Astrocyte (in vitro differentiated cells and primary cell): ENCODE measurements at regions not wholly inside any gene's neighbourhood (a gene's known extent, or its start where the extent isn't known, plus 50 kb on each side); places are given as distances from the start of the nearest gene placed in this dataset.
"Not testable (repeated sequence)": the region's sequence is repeated elsewhere in the genome, so short reads cannot be mapped to it uniquely, and the experiment has no call there.

Experiments
- DNase-seq: peaks from one replicate; pipeline ENCODE4 v3.0.0-alpha.2; 2010; ENCODE audit warnings: low read depth
- FAIRE-seq: peaks from 2 replicates; lab custom pipeline; 2011; peaks lifted over from hg19 to GRCh38; lab: Jason Lieb, UNC
- H2AFZ ChIP-seq: 2 replicates; pipeline ENCODE4 v1.6.0; 2012; ENCODE audit warnings: low read depth, low read length, inconsistent platforms
- H3K27ac ChIP-seq: 2 replicates; pipeline ENCODE4 v1.5.1; 2011; ENCODE audit warnings: low read depth, low read length, inconsistent platforms
- H3K27me3 ChIP-seq: 2 replicates; pipeline ENCODE4 v1.6.0; 2011; ENCODE audit warnings: low read length, inconsistent platforms; ENCODE audit not compliant: insufficient read depth
- H3K36me3 ChIP-seq: 2 replicates; pipeline ENCODE4 v1.5.1; 2011; ENCODE audit warnings: low read length, inconsistent platforms; ENCODE audit not compliant: insufficient read depth
- H3K4me1 ChIP-seq: 2 replicates; pipeline ENCODE4 v1.5.1; 2011; ENCODE audit warnings: low read length, inconsistent platforms; ENCODE audit not compliant: insufficient read depth
- H3K4me2 ChIP-seq: 2 replicates; pipeline ENCODE4 v1.6.0; 2012; ENCODE audit warnings: low read length, inconsistent platforms
- H3K4me3 ChIP-seq: 2 replicates; pipeline ENCODE4 v1.5.1; 2011; ENCODE audit warnings: low read depth, mild to moderate bottlenecking, low read length, inconsistent platforms; ENCODE audit not compliant: insufficient read depth
- H3K79me2 ChIP-seq: 2 replicates; pipeline ENCODE4 v1.6.0; 2012; ENCODE audit warnings: mild to moderate bottlenecking, low read length, inconsistent platforms; ENCODE audit not compliant: insufficient read depth
- H3K9ac ChIP-seq: 2 replicates; pipeline ENCODE4 v1.6.0; 2012; ENCODE audit warnings: mild to moderate bottlenecking, low read length, inconsistent platforms
- H3K9me3 ChIP-seq: 2 replicates; pipeline ENCODE4 v1.5.1; 2012; ENCODE audit warnings: low read depth, mild to moderate bottlenecking, low read length, inconsistent platforms; ENCODE audit not compliant: insufficient read depth
- H4K20me1 ChIP-seq: 2 replicates; pipeline ENCODE4 v1.6.0; 2012; ENCODE audit warnings: low read length, inconsistent platforms; ENCODE audit not compliant: insufficient read depth
- H3K27ac Mint-ChIP-seq: one replicate; pipeline ENCODE4 v1.8.0; 2021; ENCODE audit warnings: mild to moderate bottlenecking, mixed read lengths; ENCODE audit not compliant: unreplicated experiment
- H3K27me3 Mint-ChIP-seq: one replicate; pipeline ENCODE4 v1.8.0; 2021; ENCODE audit warnings: low read depth, mixed read lengths; ENCODE audit not compliant: unreplicated experiment
- H3K36me3 Mint-ChIP-seq: one replicate; pipeline ENCODE4 v1.8.0; 2021; ENCODE audit warnings: low read depth, mixed read lengths; ENCODE audit not compliant: unreplicated experiment
- H3K4me1 Mint-ChIP-seq: one replicate; pipeline ENCODE4 v1.8.0; 2021; ENCODE audit warnings: low read depth, mixed read lengths; ENCODE audit not compliant: unreplicated experiment
- H3K4me3 Mint-ChIP-seq: one replicate; pipeline ENCODE4 v1.8.0; 2021; ENCODE audit warnings: mild to moderate bottlenecking, moderate library complexity, mixed read lengths; ENCODE audit not compliant: unreplicated experiment
- H3K9me3 Mint-ChIP-seq: one replicate; pipeline ENCODE4 v1.8.0; 2021; ENCODE audit warnings: mild to moderate bottlenecking, mixed read lengths; ENCODE audit not compliant: unreplicated experiment
- CTCF ChIP-seq: IDR thresholded peaks from 2 replicates; pipeline ENCODE4 v1.5.1; 2011; ENCODE audit warnings: low read depth, mild to moderate bottlenecking, inconsistent platforms, low read length, moderate library complexity; ENCODE audit not compliant: insufficient read depth
- EZH2 ChIP-seq: IDR thresholded peaks from 2 replicates; pipeline ENCODE4 v1.6.1; 2012; ENCODE audit warnings: mild to moderate bottlenecking, low read length, inconsistent platforms; ENCODE audit not compliant: insufficient read depth

GRCh38 chr3:153373606-153374005, 211.6 kb downstream of the RAP2B start:
- H3K79me2 ChIP-seq, result no peaks in the 10 kb centered on the region
- no peaks in the 10 kb centered on the region for H3K9me3 ChIP-seq
- no peak for FAIRE-seq
- no peak overlapping the region for H3K4me2 ChIP-seq
- Mint-ChIP-seq H3K9me3 (peaks cover 6% of the 10 kb centered on the region), H3K4me1 (no peaks in the 10 kb centered on the region), H3K27ac (no peak overlapping the region), H3K4me3 (no peak overlapping the region), H3K36me3 (peaks cover 2% of the 10 kb centered on the region), H3K27me3 (no peaks in the 10 kb centered on the region)
- no peaks in the 10 kb centered on the region for H3K36me3 ChIP-seq
- H2AFZ ChIP-seq, result no peak overlapping the region
- H3K27ac ChIP-seq, result no peak overlapping the region
- no peaks in the 10 kb centered on the region for H3K27me3 ChIP-seq
- H4K20me1 ChIP-seq, result no peaks in the 10 kb centered on the region
- no peak overlapping the region for H3K9ac ChIP-seq
- H3K4me1 ChIP-seq, result no peaks in the 10 kb centered on the region
- no peak for DNase-seq
- no peak overlapping the region for H3K4me3 ChIP-seq
- TF ChIP-seq CTCF (no peak), EZH2 (no peak)

DNA sequence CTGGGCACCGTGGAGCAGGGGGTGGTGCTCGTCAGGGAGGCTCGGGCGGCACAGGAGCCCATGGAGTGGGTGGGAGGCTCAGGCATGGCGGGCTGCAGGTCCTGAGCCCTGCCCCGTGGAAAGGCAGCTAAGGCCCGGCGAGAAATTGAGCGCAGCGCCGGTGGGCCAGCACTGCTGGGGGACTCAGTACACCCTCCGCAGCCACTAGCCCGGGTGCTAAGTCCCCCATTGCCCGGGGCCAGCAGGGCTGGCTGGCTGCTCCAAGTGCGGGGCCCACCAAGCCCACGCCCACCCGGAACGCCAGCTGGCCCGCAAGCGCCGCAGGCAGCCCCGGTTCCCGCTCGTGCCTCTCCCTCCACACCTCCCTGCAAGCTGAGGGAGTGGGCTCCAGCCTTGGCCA, 216.3 kb downstream of the RAP2B start:
- not testable (repeated sequence) for H3K9ac ChIP-seq, H3K4me1 ChIP-seq, DNase-seq, H3K9me3 Mint-ChIP-seq, H4K20me1 ChIP-seq, H3K4me2 ChIP-seq, H3K27ac ChIP-seq, H3K27ac Mint-ChIP-seq, H2AFZ ChIP-seq, H3K9me3 ChIP-seq, H3K4me3 Mint-ChIP-seq, H3K36me3 ChIP-seq, H3K4me3 ChIP-seq, H3K27me3 ChIP-seq, H3K27me3 Mint-ChIP-seq, H3K4me1 Mint-ChIP-seq, H3K36me3 Mint-ChIP-seq, H3K79me2 ChIP-seq, FAIRE-seq

DNA sequence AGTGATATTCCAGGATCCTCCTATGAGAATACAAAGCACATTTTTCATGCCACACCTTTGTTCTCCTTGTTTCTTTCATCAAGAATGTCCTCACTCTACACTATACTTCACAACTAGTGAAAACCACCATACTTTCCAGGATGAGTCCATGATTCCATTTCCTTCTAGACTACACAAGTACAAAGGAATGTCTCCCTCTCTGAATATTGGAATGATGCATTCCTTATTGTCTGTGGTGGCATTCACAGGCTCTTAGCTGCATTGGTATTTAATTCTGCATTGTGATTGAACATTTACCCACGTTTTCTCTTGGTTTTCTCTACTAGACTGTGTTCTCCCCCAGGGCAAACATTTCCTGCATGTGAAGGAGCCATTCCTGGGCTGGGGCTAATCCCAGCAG, 217.5 kb downstream of the RAP2B start:
- Histone ChIP-seq H3K4me2 (no peak overlapping the region), H3K79me2 (no peaks in the 10 kb centered on the region), H3K4me3 (no peak overlapping the region), H3K4me1 (no peaks in the 10 kb centered on the region), H3K27me3 (no peaks in the 10 kb centered on the region), H4K20me1 (no peaks in the 10 kb centered on the region), H3K9me3 (no peaks in the 10 kb centered on the region), H3K9ac (no peak overlapping the region), H3K36me3 (no peaks in the 10 kb centered on the region), H2AFZ (peak overlapping the region; percentile 17), H3K27ac (no peak overlapping the region)
- Mint-ChIP-seq H3K4me3 (no peak overlapping the region), H3K36me3 (no peaks in the 10 kb centered on the region), H3K9me3 (peaks cover 3% of the 10 kb centered on the region), H3K27me3 (no peaks in the 10 kb centered on the region), H3K27ac (no peak overlapping the region), H3K4me1 (peaks cover 2% of the 10 kb centered on the region)
- FAIRE-seq (peak; percentile 37), DNase-seq (peak; percentile 47)
- TF ChIP-seq CTCF (no peak), EZH2 (no peak)
